SH-SY5Y (cell line): ENCODE measurements at regions not wholly inside any gene's neighbourhood (a gene's known extent, or its start where the extent isn't known, plus 50 kb on each side); places are given as distances from the start of the nearest gene placed in this dataset.

Experiments used
- GATA2 ChIP-seq: IDR thresholded peaks from 2 replicates; pipeline ENCODE4 v1.6.1; 2011; ENCODE audit warnings: mild to moderate bottlenecking, low read depth, low read length
- GATA3 ChIP-seq: IDR thresholded peaks from 2 replicates; pipeline ENCODE4 v1.6.1; 2011; ENCODE audit warnings: low read depth, mild to moderate bottlenecking, low read length, moderate library complexity

- TF ChIP-seq GATA3: no peak
- no peak for TF ChIP-seq GATA2
These were observed 128.5 kb upstream of the EEF2KMT start for GRCh38 chr16:5225931-5226655.
